NCI-H146 treated with DMSO at 0.1 percent for 48 hours (cell line): ENCODE measurements at regions not wholly inside any gene's neighbourhood (a gene's known extent, or its start where the extent isn't known, plus 50 kb on each side); places are given as distances from the start of the nearest gene placed in this dataset.

ENCODE experiments used
- DNase-seq: peaks from one replicate; lab custom pipeline; 2025; ENCODE audit not compliant: unreplicated experiment; lab: John Stamatoyannopoulos, UW

GRCh38 chr16:13545271-13545670, 374.7 kb upstream of the ERCC4 start:
- DNase-seq, result no peak

DNA sequence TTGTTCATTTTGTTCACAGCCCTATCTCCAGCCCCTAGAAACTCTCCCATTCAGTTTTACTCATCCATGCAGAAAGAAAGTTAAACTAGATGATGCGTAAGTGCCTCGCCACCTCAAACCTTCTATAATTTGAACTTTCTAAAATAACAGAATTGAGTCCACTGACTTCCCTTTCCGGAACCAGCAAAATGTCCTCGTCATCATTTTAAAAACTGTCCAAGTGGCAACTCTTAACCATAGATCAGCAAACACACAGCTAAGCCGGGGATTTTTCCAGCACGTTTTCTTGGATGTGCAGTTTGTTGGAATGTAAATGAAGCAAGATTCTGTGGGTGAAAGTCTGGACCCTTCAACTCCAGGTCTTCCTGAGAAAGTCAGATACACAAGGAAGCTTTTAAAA, 369.7 kb upstream of the ERCC4 start:
- no peak for DNase-seq

- no peak for DNase-seq
Measured at GRCh38 chr16:13552062-13552959, 367.6 kb upstream of the ERCC4 start.

GRCh38 chr16:13552960-13553257, 367.0 kb upstream of the ERCC4 start:
- DNase-seq, result no peak

GRCh38 chr16:13553453-13553985, 366.4 kb upstream of the ERCC4 start:
- DNase-seq, result no peak

DNA sequence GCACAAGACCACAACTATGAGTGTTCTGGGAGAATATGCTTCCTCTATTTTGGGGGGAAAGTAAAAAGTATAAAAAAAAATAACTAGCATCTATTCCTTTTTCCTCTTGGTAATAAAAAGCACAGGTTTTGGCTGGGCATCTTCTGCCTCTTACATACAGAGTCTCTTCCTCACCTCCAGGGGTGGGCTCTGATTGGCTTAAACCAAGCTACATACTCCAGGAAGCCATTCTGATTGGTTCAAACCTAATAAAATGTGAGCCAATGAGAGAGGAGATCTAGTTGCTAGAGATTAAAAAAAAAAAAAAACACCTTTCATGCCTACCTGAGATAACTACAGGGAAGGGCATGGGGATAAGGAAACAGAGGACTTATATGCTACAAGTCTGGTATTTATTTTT, 365.9 kb upstream of the ERCC4 start:
- DNase-seq, result no peak

DNA sequence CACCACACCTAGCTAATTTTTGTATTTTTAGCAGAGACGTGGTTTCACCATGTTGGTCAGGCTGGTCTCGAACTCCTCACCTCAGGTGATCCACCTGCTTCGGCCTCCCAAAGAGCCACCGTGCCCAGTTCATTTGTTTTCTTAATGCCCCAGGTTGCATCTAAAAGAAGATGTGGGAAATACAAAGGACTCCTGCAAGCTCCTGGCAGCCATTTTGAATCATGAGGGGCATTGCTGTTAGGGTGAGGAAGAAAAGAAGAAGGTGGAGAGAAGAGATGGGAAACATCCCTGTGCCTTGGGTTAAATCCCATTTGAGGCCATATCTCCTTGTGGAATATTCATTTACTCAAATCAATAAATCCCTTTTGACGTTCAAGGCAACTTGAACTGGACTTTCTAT, 365.3 kb upstream of the ERCC4 start:
- no peak for DNase-seq

GRCh38 chr16:13557418-13557817, 362.5 kb upstream of the ERCC4 start:
- DNase-seq, result no peak

DNA sequence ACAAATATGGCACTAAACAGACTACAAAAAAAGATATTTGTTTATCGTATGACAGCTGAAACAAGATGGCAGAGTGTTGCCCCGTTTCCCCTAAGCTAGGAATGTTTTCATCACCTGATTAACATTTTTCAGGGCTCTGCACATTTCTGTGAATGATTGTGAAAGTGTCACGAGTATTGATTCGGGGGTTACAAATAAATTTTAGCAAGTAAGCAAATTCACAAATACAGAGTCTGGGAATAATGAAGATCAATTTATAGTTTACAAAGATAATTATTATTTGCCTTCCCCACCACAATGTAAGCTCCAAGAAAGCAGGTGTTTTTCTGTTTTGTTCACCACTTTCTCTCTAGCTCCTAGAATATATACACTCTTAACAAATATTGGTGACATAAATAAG, 361.2 kb upstream of the ERCC4 start:
- no peak for DNase-seq

GRCh38 chr16:13559624-13560023, 360.3 kb upstream of the ERCC4 start:
- no peak for DNase-seq

DNA sequence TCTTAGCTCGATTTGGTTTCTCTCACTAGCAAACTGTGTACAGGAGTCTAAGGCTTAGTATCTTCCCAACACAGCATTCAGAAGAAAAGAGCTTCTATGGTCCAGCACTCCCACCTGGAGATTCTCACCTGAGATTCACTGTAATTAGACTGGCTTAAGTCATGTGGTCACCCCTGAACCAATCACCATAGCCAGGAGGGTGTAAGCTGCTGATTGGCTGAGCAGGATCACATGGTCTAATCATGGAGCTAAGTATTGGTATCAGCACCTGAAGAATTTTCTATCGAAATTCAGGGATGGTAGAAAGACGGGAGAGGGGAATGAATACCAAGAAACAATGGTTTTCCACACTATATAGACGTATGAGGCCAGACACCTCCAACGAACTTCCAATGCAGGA, 359.8 kb upstream of the ERCC4 start:
- DNase-seq, result no peak

GRCh38 chr16:13561291-13562070, 358.5 kb upstream of the ERCC4 start:
- DNase-seq, result no peak

DNA sequence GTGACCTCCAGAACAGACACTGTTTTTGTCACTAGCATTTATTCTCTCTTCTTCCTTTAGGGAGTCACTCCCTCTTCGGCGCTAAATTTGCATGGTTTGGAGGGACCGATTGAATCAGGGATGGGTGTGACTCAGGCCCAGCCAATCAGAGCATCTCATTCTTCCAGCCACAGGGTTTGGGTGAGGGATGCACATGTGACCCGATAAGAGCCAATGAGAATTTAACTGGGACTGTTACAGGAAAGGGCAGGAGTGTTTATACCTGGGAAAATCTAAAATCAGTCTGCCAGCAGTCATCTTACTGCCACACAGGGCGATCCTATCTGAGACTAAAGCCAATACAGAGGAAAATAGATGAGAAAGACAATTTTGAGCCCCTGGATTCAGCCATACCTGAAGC, 351.2 kb upstream of the ERCC4 start:
- no peak for DNase-seq

DNA sequence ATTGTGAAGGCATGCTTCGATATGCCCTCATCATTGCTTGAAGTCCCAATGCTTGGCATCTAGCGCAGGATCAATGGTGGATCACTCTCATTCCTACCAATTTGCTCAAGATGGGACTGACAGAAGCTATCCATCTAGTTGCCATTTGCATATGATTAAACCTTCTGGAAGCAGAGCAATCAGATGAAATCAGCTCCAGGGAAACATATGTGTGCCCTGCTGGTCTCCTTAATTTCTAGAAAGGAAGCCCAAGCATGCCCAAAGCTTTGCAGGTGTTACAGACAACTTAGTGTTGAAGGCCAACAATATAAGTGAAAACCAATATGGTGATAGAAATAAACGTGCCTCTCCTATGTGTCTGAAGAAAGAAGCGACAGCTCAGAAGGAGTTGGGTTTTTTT, 350.0 kb upstream of the ERCC4 start:
- DNase-seq, result no peak

DNA sequence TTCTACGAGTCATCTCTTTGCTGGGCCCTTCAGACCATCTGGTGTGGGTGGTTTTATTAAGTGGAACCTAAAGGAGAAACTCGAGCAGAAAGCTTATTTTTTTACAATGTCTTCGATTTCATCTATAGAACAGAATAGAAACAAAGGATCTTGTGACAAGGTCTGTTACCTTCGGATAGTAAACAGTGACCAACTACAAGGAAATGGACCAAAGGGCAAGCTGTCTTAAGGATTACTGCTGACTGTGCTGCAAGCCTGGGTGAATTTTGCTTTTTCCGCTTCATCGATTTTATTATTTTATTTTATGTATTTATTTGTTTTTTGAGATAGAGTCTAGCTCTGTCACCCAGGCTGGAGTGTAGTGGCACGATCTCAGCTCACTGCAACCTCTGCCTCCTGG, 348.9 kb upstream of the ERCC4 start:
- no peak for DNase-seq

GRCh38 chr16:13573903-13574302, 346.1 kb upstream of the ERCC4 start:
- no peak for DNase-seq

GRCh38 chr16:13586051-13586450, 333.9 kb upstream of the ERCC4 start:
- DNase-seq, result no peak

DNA sequence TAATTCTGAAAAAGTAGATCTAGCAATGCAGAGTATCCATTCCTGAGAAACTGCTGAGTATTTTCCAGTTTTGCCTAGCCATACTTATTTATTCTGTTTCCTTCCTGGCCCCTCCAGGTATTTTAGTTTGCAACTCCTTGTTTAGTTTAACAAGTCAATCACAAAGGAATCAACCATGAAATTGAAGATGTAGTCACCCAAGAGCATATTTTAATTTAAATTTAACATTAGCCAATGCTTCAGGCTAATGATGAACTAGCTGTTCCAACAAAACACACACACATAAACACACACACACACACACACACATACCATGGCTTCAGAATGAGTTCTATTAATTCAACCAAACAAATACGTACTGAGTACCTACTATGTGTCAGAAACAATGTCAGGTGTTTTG, 332.8 kb upstream of the ERCC4 start:
- DNase-seq, result no peak

DNA sequence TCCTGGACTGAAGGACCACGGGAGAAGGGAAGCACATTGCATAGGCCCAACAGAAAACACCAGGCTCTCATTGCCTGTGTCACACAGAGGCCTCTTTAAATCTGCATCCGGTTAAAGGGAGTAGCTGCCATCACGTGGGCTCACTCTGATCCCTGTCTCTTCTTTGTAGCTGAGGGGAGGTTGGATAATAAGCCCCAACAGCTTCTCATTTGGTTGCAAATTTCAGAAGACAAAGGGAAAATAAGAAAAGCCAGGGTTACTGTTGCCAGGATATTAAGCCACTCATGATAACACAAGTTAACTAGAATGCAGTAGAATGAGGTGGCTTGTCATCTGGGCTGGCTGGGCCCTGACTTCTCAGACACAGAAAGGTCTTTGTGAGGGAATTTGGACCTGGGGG, 325.1 kb upstream of the ERCC4 start:
- no peak for DNase-seq

GRCh38 chr16:13606804-13607203, 313.1 kb upstream of the ERCC4 start:
- DNase-seq, result no peak

GRCh38 chr16:13607289-13607688, 312.7 kb upstream of the ERCC4 start:
- no peak for DNase-seq

- no peak for DNase-seq
Measured at GRCh38 chr16:13611596-13611995, 308.4 kb upstream of the ERCC4 start.
